OCI-LY1 (cell line): ENCODE measurements at regions not wholly inside any gene's neighbourhood (a gene's known extent, or its start where the extent isn't known, plus 50 kb on each side); places are given as distances from the start of the nearest gene placed in this dataset.

ENCODE experiments used
- H2AFZ ChIP-seq: fragments of 200-600 bp; sonication (generic), shearing (Covaris generic); 2 replicates; pipeline ENCODE4 v1.6.0; 2014; ENCODE audit warnings: antibody characterized with exemption, mild to moderate bottlenecking, low read length
- H3F3A ChIP-seq: fragments of 200-600 bp; sonication (generic), shearing (Covaris generic); 2 replicates; pipeline ENCODE4 v1.6.0; 2014; ENCODE audit warnings: mild to moderate bottlenecking, antibody characterized with exemption, low read length, moderate library complexity; ENCODE audit not compliant: insufficient read depth
- H3K27ac ChIP-seq: fragments of 200-600 bp; sonication (generic); 2 replicates; pipeline ENCODE4 v1.5.1; 2014; ENCODE audit warnings: low read length, mixed run types, mild to moderate bottlenecking, low read depth; ENCODE audit not compliant: poor library complexity, severe bottlenecking
- H3K27me3 ChIP-seq: fragments of 200-600 bp; sonication (generic); 2 replicates; pipeline ENCODE4 v1.6.0; 2014; ENCODE audit warnings: antibody characterized with exemption, mild to moderate bottlenecking, low read length, moderate library complexity; ENCODE audit not compliant: insufficient read depth
- H3K36me3 ChIP-seq: fragments of 200-600 bp; sonication (generic); 2 replicates; pipeline ENCODE4 v1.6.1; 2014; ENCODE audit warnings: mild to moderate bottlenecking, antibody characterized with exemption, low read length, moderate library complexity, mixed read lengths; ENCODE audit not compliant: insufficient read depth
- H3K4me1 ChIP-seq: fragments of 200-600 bp; sonication (generic); 2 replicates; pipeline ENCODE4 v1.5.1; 2014; ENCODE audit warnings: mild to moderate bottlenecking, low read length, moderate library complexity; ENCODE audit not compliant: insufficient read depth, severe bottlenecking
- H3K4me2 ChIP-seq: fragments of 200-600 bp; sonication (generic), shearing (Covaris generic); 2 replicates; pipeline ENCODE4 v1.6.1; 2014; ENCODE audit warnings: low read length
- H3K4me3 ChIP-seq: fragments of 200-600 bp; sonication (generic); 2 replicates; pipeline ENCODE4 v1.5.1; 2014; ENCODE audit warnings: low read length, low read depth, mild to moderate bottlenecking, mixed read lengths; ENCODE audit not compliant: poor library complexity, severe bottlenecking
- H3K79me2 ChIP-seq: fragments of 200-600 bp; shearing (Covaris generic); 2 replicates; pipeline ENCODE4 v1.6.1; 2016; ENCODE audit warnings: mixed run types, low read length, mixed read lengths; ENCODE audit not compliant: insufficient read depth
- H3K9ac ChIP-seq: fragments of 200-600 bp; sonication (generic), shearing (Covaris generic); 2 replicates; pipeline ENCODE4 v1.6.1; 2014; ENCODE audit warnings: mild to moderate bottlenecking, low read length, mixed read lengths
- H3K9me2 ChIP-seq: fragments of 200-600 bp; sonication (generic), shearing (Covaris generic); 2 replicates; pipeline ENCODE4 v1.6.1; 2014; ENCODE audit warnings: low read depth, mild to moderate bottlenecking, low read length, mixed read lengths
- H3K9me3 ChIP-seq: fragments of 200-600 bp; shearing (Covaris generic); 2 replicates; pipeline ENCODE4 v1.6.1; 2014; ENCODE audit warnings: low read length, mixed read lengths
- H4K20me1 ChIP-seq: fragments of 200-600 bp; sonication (generic), shearing (Covaris generic); 2 replicates; pipeline ENCODE4 v1.6.0; 2016; ENCODE audit warnings: mild to moderate bottlenecking, low read length; ENCODE audit not compliant: insufficient read depth
- EZH2 ChIP-seq: fragments of 200-600 bp; sonication (generic), shearing (Covaris generic); IDR thresholded peaks from 2 replicates; pipeline ENCODE4 v1.8.0; 2017; ENCODE audit warnings: borderline replicate concordance, mixed run types, mild to moderate bottlenecking, antibody characterized with exemption, low read length, moderate library complexity, mixed read lengths
- TF ChIP-seq, protein P1 (sequence below): fragments of 200-600 bp; sonication (generic), shearing (Covaris generic); IDR thresholded peaks from 2 replicates; pipeline ENCODE4 v1.5.1; 2017; ENCODE audit warnings: mild to moderate bottlenecking, antibody characterized with exemption, low read length, moderate library complexity, mixed read lengths

DNA sequence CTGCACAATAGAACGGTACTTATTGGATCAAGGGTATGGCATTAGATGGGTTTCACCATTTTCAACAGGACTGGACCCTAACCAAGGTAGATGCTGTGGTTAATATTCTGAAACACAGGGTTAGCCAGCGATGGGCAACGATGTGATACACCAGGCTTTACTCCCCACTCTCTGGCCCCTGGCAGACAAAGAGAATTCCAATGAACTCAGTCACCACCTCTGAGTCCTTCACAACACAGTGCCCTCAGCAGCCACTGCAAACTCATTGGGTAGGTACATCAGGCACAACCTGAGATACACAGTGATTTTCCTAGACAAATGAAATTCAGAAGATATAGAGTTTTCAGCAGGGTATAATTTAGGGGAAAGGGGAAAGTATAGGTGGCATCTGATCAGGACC is 634.5 kb downstream of the ZEB2 start:
- Histone ChIP-seq H3K9me3 (no peaks in the 10 kb centered on the region), H3K36me3 (no peaks in the 10 kb centered on the region), H3K27me3 (no peaks in the 10 kb centered on the region), H2AFZ (no peak overlapping the region), H4K20me1 (no peaks in the 10 kb centered on the region), H3K4me2 (no peak overlapping the region), H3K4me1 (no peaks in the 10 kb centered on the region), H3F3A (no peaks in the 10 kb centered on the region), H3K9ac (no peak overlapping the region), H3K4me3 (no peak overlapping the region), H3K27ac (no peak overlapping the region), H3K9me2 (no peaks in the 10 kb centered on the region), H3K79me2 (no peaks in the 10 kb centered on the region)
- TF ChIP-seq EZH2: no peak
- TF ChIP-seq, protein P1, sequence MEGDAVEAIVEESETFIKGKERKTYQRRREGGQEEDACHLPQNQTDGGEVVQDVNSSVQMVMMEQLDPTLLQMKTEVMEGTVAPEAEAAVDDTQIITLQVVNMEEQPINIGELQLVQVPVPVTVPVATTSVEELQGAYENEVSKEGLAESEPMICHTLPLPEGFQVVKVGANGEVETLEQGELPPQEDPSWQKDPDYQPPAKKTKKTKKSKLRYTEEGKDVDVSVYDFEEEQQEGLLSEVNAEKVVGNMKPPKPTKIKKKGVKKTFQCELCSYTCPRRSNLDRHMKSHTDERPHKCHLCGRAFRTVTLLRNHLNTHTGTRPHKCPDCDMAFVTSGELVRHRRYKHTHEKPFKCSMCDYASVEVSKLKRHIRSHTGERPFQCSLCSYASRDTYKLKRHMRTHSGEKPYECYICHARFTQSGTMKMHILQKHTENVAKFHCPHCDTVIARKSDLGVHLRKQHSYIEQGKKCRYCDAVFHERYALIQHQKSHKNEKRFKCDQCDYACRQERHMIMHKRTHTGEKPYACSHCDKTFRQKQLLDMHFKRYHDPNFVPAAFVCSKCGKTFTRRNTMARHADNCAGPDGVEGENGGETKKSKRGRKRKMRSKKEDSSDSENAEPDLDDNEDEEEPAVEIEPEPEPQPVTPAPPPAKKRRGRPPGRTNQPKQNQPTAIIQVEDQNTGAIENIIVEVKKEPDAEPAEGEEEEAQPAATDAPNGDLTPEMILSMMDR: no peak

DNA sequence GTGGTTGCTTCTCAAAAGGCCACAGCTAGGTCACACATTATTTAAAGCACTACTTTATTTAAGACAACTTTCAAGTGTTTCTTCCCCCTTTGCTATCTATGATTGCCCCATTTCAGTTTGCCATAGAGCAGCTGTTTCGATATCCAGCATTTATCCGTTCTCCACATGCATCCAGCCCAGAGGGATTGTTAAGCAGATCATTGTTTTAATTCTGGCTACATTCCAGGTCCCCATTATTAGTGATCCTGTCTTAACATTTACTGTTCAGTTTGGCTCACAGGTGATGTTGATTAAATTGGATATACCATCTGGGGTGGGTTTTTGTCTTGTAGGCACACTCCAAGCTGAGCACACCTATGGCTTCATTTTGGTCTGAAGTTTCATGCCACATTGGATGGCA is 638.7 kb downstream of the ZEB2 start:
- Histone ChIP-seq H3K27ac (no peak overlapping the region), H4K20me1 (no peaks in the 10 kb centered on the region), H3K9me2 (no peaks in the 10 kb centered on the region), H3K79me2 (no peaks in the 10 kb centered on the region), H3K4me2 (no peak overlapping the region), H3K9ac (no peak overlapping the region), H3F3A (no peaks in the 10 kb centered on the region), H3K27me3 (no peaks in the 10 kb centered on the region), H2AFZ (no peak overlapping the region), H3K4me1 (peaks cover 3% of the 10 kb centered on the region), H3K4me3 (no peak overlapping the region), H3K36me3 (no peaks in the 10 kb centered on the region), H3K9me3 (no peaks in the 10 kb centered on the region)
- no peak for TF ChIP-seq EZH2
- TF ChIP-seq, protein P1: no peak

DNA sequence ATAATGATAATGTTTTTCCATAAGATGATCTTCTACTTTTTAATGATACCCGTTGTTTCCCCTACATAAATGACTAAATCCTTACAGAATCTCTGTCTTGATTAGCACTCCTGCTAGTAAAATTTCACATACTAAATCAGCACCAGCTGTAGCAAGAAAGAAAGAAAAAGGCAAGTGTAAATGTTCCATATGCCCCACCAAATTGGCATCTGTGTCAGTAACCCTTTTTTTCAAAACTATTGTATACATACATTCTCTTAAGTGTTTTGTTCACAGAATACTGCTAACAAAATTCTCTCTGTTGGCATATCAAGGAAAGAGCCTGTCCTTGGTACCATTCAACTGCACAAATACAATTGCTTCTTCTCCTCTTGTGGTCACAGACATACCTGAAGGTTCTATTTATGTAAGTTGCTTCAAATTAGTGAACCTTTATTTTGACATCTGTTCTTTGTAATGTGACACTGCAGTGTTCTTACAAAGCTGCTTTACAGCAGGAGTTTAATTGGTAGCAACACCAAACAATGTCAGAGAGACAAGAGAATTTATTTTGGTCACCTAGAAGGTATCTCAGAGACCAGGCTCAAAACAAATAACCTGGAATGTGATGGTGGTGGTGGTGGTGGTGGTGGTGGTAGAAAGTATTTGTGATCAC is 641.9 kb downstream of the ZEB2 start:
- Histone ChIP-seq H3K27ac (no peak overlapping the region), H3K4me2 (no peak overlapping the region), H3K79me2 (no peaks in the 10 kb centered on the region), H3K9me3 (no peaks in the 10 kb centered on the region), H3K4me1 (peaks cover 3% of the 10 kb centered on the region), H3K9me2 (no peaks in the 10 kb centered on the region), H3F3A (no peaks in the 10 kb centered on the region), H3K36me3 (no peaks in the 10 kb centered on the region), H3K27me3 (no peaks in the 10 kb centered on the region), H3K9ac (no peak overlapping the region), H3K4me3 (no peak overlapping the region), H2AFZ (no peak overlapping the region), H4K20me1 (no peaks in the 10 kb centered on the region)
- no peak for TF ChIP-seq EZH2
- TF ChIP-seq, protein P1: no peak
